ENCODE measurements at regions not wholly inside any gene's neighbourhood (a gene's known extent, or its start where the extent isn't known, plus 50 kb on each side); places are given as distances from the start of the nearest gene placed in this dataset.

GRCh38 chr4:86542319-86543027 lies 51.6 kb upstream of the PTPN13 start:
- peaks cover 3% of the 10 kb centered on the region for H3K36me3 Mint-ChIP-seq (ENCODE audit: low read depth)
- H3K27me3 Mint-ChIP-seq (ENCODE audit: low read depth): no peaks in the 10 kb centered on the region
- no peak for DNase-seq (ENCODE audit: low read depth, low spot score)
- no peak for TF ChIP-seq CTCF (conservative IDR thresholded peaks at IDR 0.05)
- peaks cover 4% of the 10 kb centered on the region for H3K9me3 Mint-ChIP-seq
- no peak overlapping the region for H3K4me3 Mint-ChIP-seq
- peaks cover 34% of the 10 kb centered on the region for H3K4me1 Mint-ChIP-seq
- no peak overlapping the region for H3K27ac Mint-ChIP-seq (ENCODE audit: unreplicated experiment)

GRCh38 chr4:86543080-86543479 lies 51.0 kb upstream of the PTPN13 start:
- H3K36me3 Mint-ChIP-seq (ENCODE audit: low read depth): peaks cover 7% of the 10 kb centered on the region
- no peak overlapping the region for H3K27ac Mint-ChIP-seq (ENCODE audit: unreplicated experiment)
- peaks cover 8% of the 10 kb centered on the region for H3K9me3 Mint-ChIP-seq
- H3K4me1 Mint-ChIP-seq: peaks cover 34% of the 10 kb centered on the region
- TF ChIP-seq CTCF (conservative IDR thresholded peaks at IDR 0.05): no peak
- no peak overlapping the region for H3K4me3 Mint-ChIP-seq
- no peaks in the 10 kb centered on the region for H3K27me3 Mint-ChIP-seq (ENCODE audit: low read depth)
- no peak for DNase-seq (ENCODE audit: low read depth, low spot score)

GRCh38 chr4:86543560-86544309 lies 50.4 kb upstream of the PTPN13 start:
- no peak for TF ChIP-seq CTCF (conservative IDR thresholded peaks at IDR 0.05)
- H3K27ac Mint-ChIP-seq (ENCODE audit: unreplicated experiment): peak overlapping the region; percentile 4
- no peak overlapping the region for H3K4me3 Mint-ChIP-seq
- H3K9me3 Mint-ChIP-seq: peaks cover 9% of the 10 kb centered on the region
- H3K36me3 Mint-ChIP-seq (ENCODE audit: low read depth): peaks cover 7% of the 10 kb centered on the region
- H3K27me3 Mint-ChIP-seq (ENCODE audit: low read depth): no peaks in the 10 kb centered on the region
- peaks cover 34% of the 10 kb centered on the region for H3K4me1 Mint-ChIP-seq
- no peak for DNase-seq (ENCODE audit: low read depth, low spot score)

GRCh38 chr4:86544310-86544966 lies 49.7 kb upstream of the PTPN13 start:
- TF ChIP-seq CTCF (conservative IDR thresholded peaks at IDR 0.05): no peak
- peaks cover 34% of the 10 kb centered on the region for H3K4me1 Mint-ChIP-seq
- DNase-seq (ENCODE audit: low read depth, low spot score): no peak
- no peak overlapping the region for H3K4me3 Mint-ChIP-seq
- H3K27ac Mint-ChIP-seq (ENCODE audit: unreplicated experiment): peak overlapping the region; percentile 93
- H3K27me3 Mint-ChIP-seq (ENCODE audit: low read depth): no peaks in the 10 kb centered on the region
- H3K9me3 Mint-ChIP-seq: peaks cover 9% of the 10 kb centered on the region
- H3K36me3 Mint-ChIP-seq (ENCODE audit: low read depth): peaks cover 7% of the 10 kb centered on the region

Small RNA genes in the stretch of these regions (microRNA-seq; reads per million reads assigned to microRNA genes)
- 4.7 reads per million for gene MIR4452
